Epithelial cell of esophagus (primary cell): ENCODE measurements at regions not wholly inside any gene's neighbourhood (a gene's known extent, or its start where the extent isn't known, plus 50 kb on each side); places are given as distances from the start of the nearest gene placed in this dataset.

Experiments
- DNase-seq: peaks from one replicate; pipeline ENCODE4 v3.0.0; 2010; ENCODE audit warnings: low read depth
- H3K4me3 ChIP-seq: 2 replicates; pipeline ENCODE4 v1.5.1; 2011; ENCODE audit warnings: mild to moderate bottlenecking, low read length, control low read depth
- TF ChIP-seq, protein P1 (sequence below): IDR thresholded peaks from 2 replicates; pipeline ENCODE4 v1.5.1; 2011; ENCODE audit warnings: low read depth, mild to moderate bottlenecking, low read length, control low read depth, inconsistent platforms; ENCODE audit not compliant: insufficient read depth; ENCODE audit errors: missing control alignments

DNA sequence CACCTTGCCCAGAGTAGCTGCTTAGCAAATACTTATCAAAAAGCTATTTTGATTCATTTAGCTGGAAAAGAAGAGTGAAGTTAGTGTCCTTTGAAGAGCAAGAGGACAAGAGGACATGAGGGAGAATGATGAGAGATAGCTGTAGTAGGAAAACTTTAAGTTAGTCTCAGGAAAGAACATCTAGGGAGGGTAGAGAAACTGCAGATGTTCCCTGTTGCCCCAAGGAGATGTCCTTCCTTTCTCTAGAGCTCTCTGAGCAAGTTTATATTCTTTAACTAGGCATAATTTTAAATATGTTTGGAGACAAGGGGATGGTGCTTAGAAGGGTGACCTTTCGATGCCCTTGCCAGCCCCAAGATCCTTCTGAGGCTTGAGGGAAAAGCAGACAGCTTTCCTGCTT is 529.1 kb upstream of the TBX3 start:
- TF ChIP-seq, protein P1, sequence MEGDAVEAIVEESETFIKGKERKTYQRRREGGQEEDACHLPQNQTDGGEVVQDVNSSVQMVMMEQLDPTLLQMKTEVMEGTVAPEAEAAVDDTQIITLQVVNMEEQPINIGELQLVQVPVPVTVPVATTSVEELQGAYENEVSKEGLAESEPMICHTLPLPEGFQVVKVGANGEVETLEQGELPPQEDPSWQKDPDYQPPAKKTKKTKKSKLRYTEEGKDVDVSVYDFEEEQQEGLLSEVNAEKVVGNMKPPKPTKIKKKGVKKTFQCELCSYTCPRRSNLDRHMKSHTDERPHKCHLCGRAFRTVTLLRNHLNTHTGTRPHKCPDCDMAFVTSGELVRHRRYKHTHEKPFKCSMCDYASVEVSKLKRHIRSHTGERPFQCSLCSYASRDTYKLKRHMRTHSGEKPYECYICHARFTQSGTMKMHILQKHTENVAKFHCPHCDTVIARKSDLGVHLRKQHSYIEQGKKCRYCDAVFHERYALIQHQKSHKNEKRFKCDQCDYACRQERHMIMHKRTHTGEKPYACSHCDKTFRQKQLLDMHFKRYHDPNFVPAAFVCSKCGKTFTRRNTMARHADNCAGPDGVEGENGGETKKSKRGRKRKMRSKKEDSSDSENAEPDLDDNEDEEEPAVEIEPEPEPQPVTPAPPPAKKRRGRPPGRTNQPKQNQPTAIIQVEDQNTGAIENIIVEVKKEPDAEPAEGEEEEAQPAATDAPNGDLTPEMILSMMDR, result no peak
- H3K4me3 ChIP-seq, result no peak overlapping the region
- DNase-seq, result no peak

- no peak overlapping the region for H3K4me3 ChIP-seq
- TF ChIP-seq, protein P1, result no peak
- DNase-seq, result no peak
These were observed 528.4 kb upstream of the TBX3 start for GRCh38 chr12:115212356-115212755.

- DNase-seq, result no peak
- H3K4me3 ChIP-seq, result no peak overlapping the region
- TF ChIP-seq, protein P1, result no peak
These were observed 526.7 kb upstream of the TBX3 start for GRCh38 chr12:115210533-115211252.

GRCh38 chr12:115209230-115209629 is 525.3 kb upstream of the TBX3 start:
- DNase-seq, result no peak
- H3K4me3 ChIP-seq, result no peak overlapping the region
- TF ChIP-seq, protein P1, result no peak

- no peak overlapping the region for H3K4me3 ChIP-seq
- TF ChIP-seq, protein P1, result no peak
- DNase-seq, result no peak
These were observed 524.1 kb upstream of the TBX3 start for GRCh38 chr12:115208098-115208497.

DNA sequence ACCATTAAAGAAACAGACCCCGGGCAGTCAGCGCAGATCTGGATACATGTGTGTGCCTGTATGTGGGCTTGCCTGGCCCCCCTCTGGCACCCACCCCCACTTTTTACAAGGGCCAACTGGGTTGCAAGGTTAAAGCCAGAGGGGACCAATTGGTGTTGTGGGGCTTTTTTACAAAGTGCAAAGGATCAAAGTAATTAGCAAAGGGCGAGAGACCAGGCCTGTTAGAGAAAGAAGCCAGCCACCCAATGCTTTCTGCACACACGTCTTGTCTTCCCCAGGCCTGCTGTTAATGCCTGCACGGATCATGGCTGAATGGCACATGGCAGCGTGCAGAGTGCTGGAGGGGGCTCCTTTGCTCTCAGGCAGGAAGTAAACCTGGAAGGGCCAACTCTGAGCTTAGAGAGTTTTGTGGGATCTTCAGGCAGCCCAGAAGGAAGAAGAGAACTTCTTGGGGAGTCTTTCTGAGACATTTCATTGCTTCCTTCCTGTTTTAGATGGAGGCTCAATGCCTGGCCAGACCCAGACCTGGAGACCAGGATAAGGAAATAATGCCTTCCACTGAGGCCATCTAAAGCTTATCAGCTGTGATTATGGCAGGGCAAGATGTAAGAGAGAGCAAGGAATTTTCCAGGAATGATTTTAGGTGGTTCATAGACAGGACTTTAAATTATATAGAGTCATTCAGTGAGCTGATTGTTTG is 523.4 kb upstream of the TBX3 start:
- DNase-seq, result no peak
- H3K4me3 ChIP-seq, result no peak overlapping the region
- TF ChIP-seq, protein P1, result no peak

- DNase-seq, result no peak
- H3K4me3 ChIP-seq, result no peak overlapping the region
- TF ChIP-seq, protein P1, result no peak
These were observed 522.8 kb upstream of the TBX3 start for GRCh38 chr12:115206801-115207200.
